HG03521 (cell line): ENCODE measurements at regions not wholly inside any gene's neighbourhood (a gene's known extent, or its start where the extent isn't known, plus 50 kb on each side); places are given as distances from the start of the nearest gene placed in this dataset.
"Not testable (repeated sequence)": the region's sequence is repeated elsewhere in the genome, so short reads cannot be mapped to it uniquely, and the experiment has no call there.

ENCODE experiments used
- ATAC-seq: cut with Tn5 transposase; IDR thresholded peaks from one replicate; pipeline ENCODE4 v1.9.1; 2021; ENCODE audit warnings: mild to moderate bottlenecking, moderate library complexity; ENCODE audit not compliant: unreplicated experiment

DNA sequence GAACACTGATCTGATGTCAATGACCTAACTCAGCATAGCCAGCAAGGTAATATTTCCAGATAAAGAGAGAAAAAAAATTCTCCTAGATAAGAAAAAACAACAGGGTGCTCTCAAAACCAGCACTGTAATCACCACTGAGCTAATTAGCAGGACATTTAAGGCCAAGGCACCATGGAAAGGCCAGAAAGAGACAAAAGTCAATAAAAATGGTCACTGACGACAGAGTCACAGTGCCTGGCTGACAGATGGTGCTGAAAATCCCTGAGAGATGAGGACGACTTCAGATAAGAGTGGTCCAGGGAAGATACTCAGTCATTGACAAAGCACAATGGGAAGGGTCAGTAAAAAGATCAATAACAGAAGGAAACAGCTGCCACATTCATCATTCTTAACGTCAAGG is 186.7 kb downstream of the SPATA31A6 start:
- not testable (repeated sequence) for ATAC-seq

DNA sequence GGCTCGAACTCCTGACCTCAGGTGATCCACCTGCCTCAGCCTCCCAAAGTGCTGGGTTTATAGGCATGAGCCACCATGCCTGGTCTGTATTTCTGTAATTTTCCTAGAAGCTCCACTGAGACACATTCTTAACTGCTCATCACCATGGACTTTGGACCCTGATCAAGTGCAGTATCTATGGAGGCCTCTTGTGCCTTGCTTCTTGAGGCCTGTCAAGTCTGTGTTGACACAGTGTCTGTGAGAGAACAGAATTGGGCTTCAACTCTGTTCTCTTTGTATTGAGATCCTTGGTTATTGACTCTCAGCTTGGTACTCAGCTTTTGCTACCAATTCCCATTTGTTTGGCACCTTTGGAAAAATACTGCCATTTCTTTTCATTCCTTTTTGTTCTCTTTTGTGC is 188.0 kb downstream of the SPATA31A6 start:
- ATAC-seq = not testable (repeated sequence)

DNA sequence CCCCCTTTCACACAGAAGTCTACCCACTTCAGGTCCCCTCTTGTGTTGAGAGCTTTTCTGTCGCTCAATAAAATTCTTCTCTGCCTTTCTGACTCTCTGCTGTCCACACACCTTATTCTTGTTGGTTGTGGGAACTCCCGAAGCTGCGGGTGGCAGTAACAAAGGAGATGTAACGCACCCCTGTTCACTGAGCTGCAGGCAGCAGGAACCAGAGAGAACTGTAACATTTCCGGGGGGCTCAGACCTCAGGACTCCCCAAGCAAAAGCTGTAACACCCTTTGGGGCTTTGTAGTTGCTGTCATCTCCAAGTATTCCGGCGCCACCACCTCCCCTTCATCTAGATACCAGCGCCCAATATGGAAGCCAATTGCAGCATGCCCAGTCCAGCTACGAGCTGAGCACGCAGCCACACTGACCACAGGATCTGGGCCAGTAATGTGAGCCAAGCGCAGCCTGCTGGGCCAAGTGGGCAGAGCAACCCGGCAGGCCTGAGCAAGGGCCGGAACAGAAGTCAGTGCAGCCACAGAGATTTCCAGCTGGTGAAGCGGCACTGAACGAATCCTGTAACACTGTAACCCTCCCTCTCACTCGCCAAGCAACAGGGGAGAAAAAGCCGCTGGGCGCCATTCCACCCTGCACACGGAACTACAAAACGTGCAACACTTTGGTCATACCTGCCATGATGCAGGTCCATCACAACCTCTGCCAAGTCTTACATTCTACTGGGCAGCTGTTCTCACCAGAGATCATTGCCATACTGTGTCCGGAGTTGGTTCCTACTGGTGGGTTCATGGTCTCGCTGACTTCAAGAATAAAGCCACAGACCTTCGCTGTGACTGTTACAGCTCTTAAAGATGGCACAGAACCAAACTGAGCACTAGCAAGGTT is 194.3 kb downstream of the SPATA31A6 start:
- ATAC-seq = not testable (repeated sequence)

DNA sequence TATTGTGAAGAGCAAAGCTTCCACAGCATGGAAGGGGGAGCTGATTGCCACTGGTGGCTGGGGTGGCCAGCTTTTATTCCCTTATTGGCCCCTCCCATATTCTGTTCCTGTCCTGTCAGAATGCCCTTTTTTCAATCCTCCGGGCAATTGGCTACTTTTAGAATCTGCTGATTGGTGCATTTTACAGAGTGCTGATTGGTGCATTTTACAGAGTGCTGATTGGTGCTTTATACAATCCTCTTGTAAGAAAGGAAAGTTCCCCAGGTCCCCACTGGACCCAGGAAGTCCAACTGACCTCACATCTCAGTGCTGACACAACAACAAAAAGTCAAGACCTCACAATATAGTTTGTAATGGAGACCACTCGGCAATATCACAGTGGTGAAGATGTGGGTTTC is 195.0 kb downstream of the SPATA31A6 start:
- ATAC-seq = no peak

- not testable (repeated sequence) for ATAC-seq
Measured at GRCh38 chr9:42379602-42380001, 196.1 kb downstream of the SPATA31A6 start.

GRCh38 chr9:42384585-42384984 is 201.1 kb downstream of the SPATA31A6 start:
- ATAC-seq = not testable (repeated sequence)

GRCh38 chr9:42385574-42386120 is 202.2 kb downstream of the SPATA31A6 start:
- ATAC-seq = not testable (repeated sequence)

DNA sequence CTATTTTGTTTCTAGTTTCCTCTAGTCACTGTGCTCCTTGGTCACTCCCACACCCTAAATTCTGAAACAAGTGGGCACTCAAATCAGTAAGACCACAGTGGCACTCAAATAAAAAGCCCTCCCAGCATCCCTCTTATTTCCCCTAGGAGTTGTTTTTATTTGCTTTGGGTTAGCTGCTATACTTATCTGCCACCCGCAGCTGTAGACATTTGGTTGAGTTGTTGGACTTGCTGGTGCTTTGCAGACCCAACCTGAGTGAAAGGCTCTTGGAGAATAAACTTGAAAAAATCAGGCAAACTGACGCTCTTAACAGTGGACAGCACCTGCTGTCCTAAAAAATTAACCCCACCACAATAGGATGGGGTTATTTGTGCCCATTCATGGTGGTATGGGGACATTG is 203.0 kb downstream of the SPATA31A6 start:
- ATAC-seq = no peak

- no peak for ATAC-seq
Measured at GRCh38 chr9:42388146-42388690, 204.8 kb downstream of the SPATA31A6 start.

DNA sequence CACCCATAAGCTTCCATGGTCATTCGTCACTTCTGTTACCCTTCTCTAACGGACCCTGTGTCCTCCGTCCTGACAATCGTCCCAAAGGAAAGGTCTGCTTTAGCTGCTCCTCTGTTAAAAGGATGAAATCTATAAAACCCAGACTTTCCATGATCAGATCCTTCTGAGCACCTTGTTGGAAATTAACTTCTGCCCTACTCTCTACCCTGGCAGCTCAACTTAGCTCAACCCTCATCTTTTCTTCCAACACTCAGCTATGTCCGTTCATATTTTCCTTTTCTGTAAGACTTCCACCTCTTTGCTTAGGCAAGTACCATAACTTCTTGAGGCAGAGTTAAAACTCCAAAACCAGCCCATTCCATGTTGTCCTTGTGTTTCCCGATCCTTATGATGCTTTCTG is 205.4 kb downstream of the SPATA31A6 start:
- no peak for ATAC-seq

DNA sequence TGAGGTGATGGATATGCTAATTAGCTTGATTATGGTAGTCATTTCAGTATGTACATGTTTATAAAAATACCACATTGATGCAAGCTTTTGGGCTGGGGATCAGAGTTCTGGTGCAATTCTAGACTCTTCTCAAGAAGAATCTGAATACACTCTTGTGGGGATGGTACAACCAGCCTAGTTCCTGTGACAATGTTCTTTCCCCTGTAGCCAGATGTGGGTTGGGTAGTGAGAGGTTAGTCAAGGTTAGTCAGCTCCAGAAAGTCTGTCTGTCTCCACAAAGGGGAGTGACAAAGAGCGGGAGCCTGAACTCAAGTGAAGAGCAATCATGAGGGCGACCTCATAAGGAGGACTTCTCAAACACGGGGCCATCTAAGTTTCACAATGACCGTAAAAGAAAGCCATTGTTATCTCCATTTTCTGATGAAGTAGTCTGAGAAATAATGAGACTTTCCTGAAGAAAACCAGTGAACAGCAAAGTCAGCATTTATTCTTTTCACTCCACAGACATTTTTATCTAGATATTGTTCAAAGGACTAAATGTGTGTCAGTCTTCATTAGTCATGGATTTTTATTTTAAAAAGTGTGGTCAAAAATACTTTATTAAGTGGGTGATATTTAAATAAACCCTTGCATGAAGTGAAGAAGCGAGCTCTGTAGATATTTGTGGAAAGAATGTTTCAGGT is 209.5 kb downstream of the SPATA31A6 start:
- not testable (repeated sequence) for ATAC-seq

GRCh38 chr9:42396318-42396717 is 212.9 kb downstream of the SPATA31A6 start:
- ATAC-seq = no peak

- not testable (repeated sequence) for ATAC-seq
Measured at GRCh38 chr9:42397336-42397735, 213.9 kb downstream of the SPATA31A6 start.

DNA sequence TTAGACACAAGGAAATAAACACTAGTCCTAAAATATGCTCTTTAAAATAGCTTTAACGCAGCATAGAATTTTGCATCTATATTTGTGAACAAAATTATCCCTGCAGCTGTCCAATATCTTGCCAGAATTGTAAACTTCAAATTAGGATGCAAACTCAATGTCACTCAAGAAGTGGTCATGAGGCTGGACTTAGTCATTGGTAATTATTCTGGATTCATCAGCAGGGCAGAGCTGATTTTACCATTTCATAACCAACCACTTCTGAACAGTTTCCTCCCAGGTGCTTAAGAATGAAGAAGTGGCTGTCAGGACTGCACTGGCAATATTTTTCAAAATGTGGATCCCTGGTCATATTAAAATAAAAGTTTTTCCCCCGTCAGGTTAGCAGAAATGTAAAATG is 219.5 kb downstream of the SPATA31A6 start:
- ATAC-seq = not testable (repeated sequence)

DNA sequence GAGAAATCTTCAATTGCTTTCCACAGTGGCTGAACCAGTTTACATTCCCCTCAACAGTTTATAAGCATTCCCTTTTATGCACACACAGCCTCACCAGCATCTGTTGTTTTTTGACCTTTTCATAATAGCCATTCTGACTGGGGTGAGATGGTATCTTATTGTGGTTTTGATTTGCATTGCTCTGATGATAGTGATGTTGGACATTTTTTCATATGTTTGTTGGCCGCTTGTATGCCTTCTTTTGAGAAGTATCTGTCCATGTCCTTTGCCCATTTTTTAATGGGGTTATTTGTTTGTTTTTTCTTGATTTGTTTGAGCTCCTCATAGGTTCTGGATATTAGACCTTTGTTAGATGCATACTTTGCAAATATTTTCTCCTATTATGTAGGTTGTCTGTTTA is 226.1 kb downstream of the SPATA31A6 start:
- ATAC-seq = not testable (repeated sequence)

DNA sequence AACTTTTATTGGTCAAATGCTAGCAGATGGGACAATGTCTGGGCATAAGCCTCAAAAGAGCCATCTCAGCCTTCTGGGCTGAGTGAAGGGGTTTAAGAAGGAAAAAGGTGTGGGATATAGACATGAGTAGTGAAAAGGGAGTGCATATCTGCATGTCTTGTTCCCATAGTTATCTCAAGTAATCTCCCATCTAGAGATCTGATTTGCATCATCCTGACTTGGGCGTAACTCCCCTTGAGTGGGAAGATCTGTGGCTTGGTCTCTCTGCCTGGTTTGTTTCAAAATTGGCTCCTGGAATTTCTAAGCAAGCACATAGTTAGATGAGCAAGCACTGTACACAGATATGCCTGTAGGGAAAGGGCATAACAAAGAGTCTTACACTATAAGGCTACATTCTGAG is 228.9 kb downstream of the SPATA31A6 start:
- ATAC-seq = not testable (repeated sequence)

- not testable (repeated sequence) for ATAC-seq
Measured at GRCh38 chr9:42414865-42415264, 231.4 kb downstream of the SPATA31A6 start.

DNA sequence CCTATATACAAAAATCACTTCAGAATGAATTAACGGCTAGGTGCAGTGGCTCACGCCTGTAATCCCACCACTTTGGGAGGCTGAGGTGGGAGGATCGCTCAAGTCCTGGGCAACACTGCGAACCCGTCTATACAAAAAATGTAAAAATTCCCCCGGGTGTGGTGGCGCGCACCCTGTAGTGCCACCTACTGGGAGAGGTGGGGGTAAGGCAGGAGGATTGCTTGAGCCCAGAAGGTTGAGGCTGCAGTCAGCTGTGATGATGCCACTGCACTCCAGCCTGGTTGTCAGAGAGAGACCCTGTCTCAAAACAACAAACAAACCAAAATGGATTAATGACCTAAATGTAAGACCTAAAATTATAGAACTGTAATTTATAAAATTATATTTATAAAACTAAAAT is 236.2 kb downstream of the SPATA31A6 start:
- not testable (repeated sequence) for ATAC-seq

- ATAC-seq = peak; percentile 55
Measured at GRCh38 chr9:42420324-42420723, 236.9 kb downstream of the SPATA31A6 start.

DNA sequence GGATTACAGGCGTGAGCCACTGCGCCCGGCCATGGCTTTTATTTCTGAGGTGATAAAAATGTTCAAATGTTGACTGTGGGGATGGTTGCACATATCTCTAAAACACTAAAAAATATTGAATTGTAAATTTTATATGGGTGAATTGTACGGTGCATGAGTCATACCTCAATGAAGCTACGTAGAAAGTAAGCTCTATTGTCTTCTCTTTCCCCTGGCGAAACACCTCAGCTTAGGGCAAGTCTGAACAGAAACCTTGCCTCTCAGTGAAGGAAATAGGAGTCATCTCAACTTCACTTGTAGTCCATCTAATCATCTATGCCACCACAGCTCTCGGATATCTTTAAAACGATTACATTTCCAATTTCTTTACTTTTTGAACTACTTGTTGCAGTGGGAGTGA is 238.2 kb downstream of the SPATA31A6 start:
- not testable (repeated sequence) for ATAC-seq
